GM12872 (cell line): ENCODE measurements at regions not wholly inside any gene's neighbourhood (a gene's known extent, or its start where the extent isn't known, plus 50 kb on each side); places are given as distances from the start of the nearest gene placed in this dataset.

Source experiments
- TF ChIP-seq, protein P1 (sequence below): IDR thresholded peaks from 3 replicates; pipeline ENCODE4 v1.5.1; 2011; ENCODE audit warnings: low read depth, mild to moderate bottlenecking, low read length, moderate library complexity; ENCODE audit not compliant: insufficient read depth

DNA sequence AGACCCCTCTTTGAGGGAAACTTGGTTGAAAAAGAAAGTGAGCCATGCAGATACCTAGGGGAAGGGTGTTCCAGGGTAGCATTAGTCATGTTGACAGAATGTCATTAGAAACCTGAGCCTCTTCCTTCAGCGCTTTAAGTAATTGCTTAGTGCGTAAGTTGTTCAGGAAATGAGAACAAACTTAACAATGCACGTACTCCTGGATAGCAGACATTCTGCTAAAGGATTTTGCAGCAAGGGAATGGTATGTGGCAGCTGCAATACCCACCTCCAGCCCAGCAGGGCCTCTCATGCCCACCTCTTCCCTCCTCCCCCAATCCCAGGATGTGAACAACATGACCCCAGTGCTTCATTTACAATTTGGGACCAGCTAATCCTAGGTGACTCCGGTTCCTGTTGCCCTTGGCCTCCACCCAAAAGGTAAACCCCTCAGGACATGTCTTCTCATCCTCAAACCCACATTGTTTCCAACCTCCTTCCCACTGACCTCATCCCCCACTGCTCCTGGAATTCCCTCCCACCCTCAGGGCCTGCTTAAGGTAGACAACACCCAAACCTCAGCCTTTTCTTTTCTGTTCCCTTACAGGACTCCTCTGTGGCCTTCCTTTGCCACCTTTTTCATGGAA is 98.0 kb upstream of the BCAR3 start:
- TF ChIP-seq, protein P1, sequence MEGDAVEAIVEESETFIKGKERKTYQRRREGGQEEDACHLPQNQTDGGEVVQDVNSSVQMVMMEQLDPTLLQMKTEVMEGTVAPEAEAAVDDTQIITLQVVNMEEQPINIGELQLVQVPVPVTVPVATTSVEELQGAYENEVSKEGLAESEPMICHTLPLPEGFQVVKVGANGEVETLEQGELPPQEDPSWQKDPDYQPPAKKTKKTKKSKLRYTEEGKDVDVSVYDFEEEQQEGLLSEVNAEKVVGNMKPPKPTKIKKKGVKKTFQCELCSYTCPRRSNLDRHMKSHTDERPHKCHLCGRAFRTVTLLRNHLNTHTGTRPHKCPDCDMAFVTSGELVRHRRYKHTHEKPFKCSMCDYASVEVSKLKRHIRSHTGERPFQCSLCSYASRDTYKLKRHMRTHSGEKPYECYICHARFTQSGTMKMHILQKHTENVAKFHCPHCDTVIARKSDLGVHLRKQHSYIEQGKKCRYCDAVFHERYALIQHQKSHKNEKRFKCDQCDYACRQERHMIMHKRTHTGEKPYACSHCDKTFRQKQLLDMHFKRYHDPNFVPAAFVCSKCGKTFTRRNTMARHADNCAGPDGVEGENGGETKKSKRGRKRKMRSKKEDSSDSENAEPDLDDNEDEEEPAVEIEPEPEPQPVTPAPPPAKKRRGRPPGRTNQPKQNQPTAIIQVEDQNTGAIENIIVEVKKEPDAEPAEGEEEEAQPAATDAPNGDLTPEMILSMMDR: no peak

DNA sequence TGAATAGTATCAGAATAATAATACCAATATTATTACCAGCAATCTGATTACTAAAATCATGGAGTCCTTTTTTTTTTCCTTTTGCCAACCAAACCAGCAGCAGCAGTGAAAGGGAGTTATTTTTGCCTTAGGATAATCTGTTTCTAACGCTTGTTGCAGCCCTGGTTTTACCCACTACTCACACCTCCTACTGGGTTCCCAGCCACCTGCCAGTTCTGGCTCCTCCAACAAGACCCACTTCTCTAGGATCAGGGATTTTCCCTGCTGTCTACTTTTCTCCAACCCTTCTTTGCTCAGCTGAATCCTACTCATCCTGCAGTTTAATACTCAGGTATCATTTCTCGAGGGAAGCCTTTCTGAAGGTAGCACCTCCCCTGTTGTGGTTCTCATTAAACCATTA is 96.8 kb upstream of the BCAR3 start:
- TF ChIP-seq, protein P1: no peak

DNA sequence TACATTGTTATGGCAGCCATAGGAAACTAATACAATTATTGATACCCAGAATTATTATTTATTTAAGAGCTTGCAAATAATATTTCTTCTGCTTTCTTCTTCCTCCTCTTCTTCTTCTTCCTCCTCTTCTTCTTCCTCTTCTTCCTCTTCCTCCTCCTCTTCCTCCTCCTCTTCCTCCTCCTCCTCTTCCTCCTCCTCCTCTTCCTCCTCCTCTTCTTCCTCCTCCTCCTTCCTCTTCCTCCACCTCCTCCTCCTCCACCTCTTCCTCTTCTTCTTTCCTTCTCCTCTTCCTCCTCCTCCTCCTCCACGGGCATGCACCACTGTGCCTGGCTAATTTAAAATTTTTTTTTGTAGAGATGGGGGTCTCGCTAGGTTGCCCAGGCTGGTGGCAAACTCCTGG is 95.6 kb upstream of the BCAR3 start:
- TF ChIP-seq, protein P1: no peak

DNA sequence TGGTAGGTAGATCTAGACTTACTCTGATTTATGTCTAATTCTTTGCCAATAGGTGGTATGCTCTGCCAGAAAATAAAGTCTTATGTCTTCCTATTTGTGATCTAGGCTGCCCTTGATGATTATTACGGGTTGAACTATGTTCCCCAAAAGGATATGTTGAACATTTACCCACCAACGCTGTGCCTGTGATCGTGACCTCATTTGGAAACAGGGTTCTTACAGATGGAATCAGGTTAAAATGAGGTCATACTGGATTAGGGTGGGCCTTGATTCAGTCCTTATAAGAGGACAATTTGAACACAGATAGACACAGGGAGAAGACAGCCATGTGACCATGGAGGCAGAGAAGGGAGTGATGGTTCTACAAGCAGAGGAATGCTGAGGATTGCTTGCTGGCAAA is 95.1 kb upstream of the BCAR3 start:
- TF ChIP-seq, protein P1: no peak

DNA sequence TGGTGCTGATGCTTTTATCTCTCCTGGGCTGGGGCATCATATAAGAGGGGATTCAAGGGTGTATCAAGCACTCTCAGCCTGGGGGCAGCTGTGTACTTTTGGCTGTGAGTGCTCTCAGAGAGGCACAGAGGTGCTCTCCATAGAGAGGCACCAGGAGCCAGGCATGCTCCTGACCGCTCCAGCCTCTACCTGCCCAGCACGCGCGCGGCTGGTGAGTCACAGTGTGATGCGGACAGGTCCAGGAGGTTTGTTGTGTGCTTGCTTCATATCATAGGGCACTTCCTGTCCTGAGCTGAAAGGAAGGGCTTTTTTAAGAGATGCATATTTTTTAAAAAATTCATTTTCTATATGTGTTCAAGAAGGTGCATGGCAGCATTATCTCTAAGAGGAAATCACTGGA is 93.6 kb upstream of the BCAR3 start:
- TF ChIP-seq, protein P1: no peak

DNA sequence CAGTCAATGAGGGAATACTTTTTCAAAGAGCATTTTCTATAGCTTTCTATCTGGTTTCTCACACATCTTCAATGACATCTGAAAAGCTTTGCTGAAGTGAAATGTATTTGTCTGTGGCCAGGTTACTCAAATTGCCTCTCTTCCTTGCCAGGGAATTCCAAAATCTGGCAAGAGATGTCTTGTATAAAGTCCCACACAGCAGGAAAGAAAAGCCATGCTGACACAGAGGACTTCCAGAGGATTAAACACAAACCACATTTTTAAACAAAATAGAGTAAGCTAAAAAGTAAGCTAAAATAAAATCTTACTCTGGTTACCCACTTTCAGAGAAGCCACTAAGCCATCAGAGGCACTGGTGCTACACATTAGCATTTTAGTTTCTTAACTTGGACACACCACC is 93.1 kb upstream of the BCAR3 start:
- TF ChIP-seq, protein P1: no peak

DNA sequence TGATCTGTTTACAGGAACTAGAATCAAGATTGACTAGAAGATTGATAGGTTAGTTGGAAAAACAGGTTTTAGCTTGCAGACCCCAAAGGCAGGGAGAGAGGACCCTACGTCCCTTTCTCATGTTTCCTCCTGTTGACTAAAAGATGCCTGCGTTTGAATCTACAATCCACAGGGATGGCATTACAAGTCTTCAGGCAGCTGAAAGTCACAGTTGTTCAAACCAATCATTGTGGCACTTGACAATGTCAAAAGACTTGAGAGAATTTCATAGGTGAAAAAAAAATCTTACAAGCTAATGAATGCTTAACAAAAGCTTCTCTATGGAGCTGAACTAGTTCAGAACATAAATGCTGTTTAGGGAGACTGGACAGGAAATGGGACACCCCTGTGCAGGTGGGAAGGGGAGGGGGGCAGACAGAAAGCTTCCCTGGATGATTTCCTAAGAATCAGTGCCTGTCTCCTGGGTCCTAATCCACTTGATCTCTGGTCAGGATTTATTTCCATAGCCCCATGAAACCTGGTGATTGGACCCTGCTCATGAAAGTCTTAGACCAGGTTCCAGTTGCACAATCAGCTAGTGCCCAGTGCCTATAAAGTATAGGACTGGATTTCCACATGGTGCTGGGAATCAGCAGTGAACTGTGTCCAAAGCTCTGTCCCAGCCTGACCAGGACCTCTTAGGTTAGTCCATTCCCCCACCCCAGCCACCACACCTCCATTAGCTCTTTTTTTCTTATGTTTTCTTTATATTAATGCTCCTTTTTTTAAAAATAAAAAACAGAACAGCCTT is 91.6 kb upstream of the BCAR3 start:
- TF ChIP-seq, protein P1: no peak
